ENCODE measurements at regions not wholly inside any gene's neighbourhood (a gene's known extent, or its start where the extent isn't known, plus 50 kb on each side); places are given as distances from the start of the nearest gene placed in this dataset.
A peak's percentile ranks its signal among the peaks of the same experiment; 100 is the strongest.

DNA sequence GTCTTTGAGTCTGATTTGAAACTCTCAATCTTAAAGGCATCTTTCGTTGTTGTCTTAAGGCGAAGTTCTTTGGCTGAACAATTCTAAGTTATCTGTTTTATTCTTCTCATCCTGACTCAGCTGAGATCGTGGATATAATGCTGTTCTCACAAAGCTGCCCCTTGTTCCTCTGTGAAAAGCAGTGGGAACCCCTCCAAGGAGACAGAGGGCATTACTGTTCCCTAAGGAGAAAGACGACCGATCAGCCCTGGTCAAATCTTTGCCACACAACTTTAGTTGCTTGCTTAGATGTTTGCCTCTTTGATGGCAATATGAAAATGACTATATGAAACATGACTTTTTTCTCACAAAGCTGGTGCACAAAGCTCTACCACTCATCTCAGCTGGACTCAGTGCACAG lies 1016.7 kb downstream of the REEP3 start:
- no peaks in the 10 kb centered on the region for H3K36me3 ChIP-seq (ENCODE audit: insufficient read depth)
- ATAC-seq, result no peak
- peaks cover 4% of the 10 kb centered on the region; the same call in 1 of the 3 replicates for H3K4me1 Mint-ChIP-seq

More for the DNA sequence above, 1016.7 kb downstream of the REEP3 start:
- TF ChIP-seq NANOG (IDR thresholded peaks at IDR 0.05; ENCODE audit: borderline replicate concordance), result no peak
- TF ChIP-seq ZNF114 (CRISPR knock-in tag; IDR thresholded peaks at IDR 0.05), result no peak
- no peak for TF ChIP-seq EZH2phosphoT487 (IDR thresholded peaks at IDR 0.05; ENCODE audit: unreplicated experiment)
- TF ChIP-seq JUNB (IDR thresholded peaks at IDR 0.05; ENCODE audit: unreplicated experiment), result no peak
- TF ChIP-seq POLR2AphosphoS5 (IDR thresholded peaks at IDR 0.05; ENCODE audit: low read depth), result no peak
- no peak for TF ChIP-seq EZH2 (IDR thresholded peaks at IDR 0.05; ENCODE audit: low read depth, unreplicated experiment)
- TF ChIP-seq, protein P1, sequence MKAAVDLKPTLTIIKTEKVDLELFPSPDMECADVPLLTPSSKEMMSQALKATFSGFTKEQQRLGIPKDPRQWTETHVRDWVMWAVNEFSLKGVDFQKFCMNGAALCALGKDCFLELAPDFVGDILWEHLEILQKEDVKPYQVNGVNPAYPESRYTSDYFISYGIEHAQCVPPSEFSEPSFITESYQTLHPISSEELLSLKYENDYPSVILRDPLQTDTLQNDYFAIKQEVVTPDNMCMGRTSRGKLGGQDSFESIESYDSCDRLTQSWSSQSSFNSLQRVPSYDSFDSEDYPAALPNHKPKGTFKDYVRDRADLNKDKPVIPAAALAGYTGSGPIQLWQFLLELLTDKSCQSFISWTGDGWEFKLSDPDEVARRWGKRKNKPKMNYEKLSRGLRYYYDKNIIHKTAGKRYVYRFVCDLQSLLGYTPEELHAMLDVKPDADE (IDR thresholded peaks at IDR 0.05), result no peak
- TF ChIP-seq ZNF331 (CRISPR knock-in tag; IDR thresholded peaks at IDR 0.05; ENCODE audit: low read depth), result no peak
- no peak for TF ChIP-seq ZNF462 (CRISPR knock-in tag; IDR thresholded peaks at IDR 0.05)
- TF ChIP-seq, protein P2, sequence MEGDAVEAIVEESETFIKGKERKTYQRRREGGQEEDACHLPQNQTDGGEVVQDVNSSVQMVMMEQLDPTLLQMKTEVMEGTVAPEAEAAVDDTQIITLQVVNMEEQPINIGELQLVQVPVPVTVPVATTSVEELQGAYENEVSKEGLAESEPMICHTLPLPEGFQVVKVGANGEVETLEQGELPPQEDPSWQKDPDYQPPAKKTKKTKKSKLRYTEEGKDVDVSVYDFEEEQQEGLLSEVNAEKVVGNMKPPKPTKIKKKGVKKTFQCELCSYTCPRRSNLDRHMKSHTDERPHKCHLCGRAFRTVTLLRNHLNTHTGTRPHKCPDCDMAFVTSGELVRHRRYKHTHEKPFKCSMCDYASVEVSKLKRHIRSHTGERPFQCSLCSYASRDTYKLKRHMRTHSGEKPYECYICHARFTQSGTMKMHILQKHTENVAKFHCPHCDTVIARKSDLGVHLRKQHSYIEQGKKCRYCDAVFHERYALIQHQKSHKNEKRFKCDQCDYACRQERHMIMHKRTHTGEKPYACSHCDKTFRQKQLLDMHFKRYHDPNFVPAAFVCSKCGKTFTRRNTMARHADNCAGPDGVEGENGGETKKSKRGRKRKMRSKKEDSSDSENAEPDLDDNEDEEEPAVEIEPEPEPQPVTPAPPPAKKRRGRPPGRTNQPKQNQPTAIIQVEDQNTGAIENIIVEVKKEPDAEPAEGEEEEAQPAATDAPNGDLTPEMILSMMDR (conservative IDR thresholded peaks at IDR 0.05; ENCODE audit: low read depth in 2 of 2), result no peak
- TF ChIP-seq CREB1 (CRISPR knock-in tag; IDR thresholded peaks at IDR 0.05; ENCODE audit: low read depth), result no peak
- TF ChIP-seq STAT1 (IDR thresholded peaks at IDR 0.05; ENCODE audit: unreplicated experiment), result no peak
- TF ChIP-seq, protein P3, sequence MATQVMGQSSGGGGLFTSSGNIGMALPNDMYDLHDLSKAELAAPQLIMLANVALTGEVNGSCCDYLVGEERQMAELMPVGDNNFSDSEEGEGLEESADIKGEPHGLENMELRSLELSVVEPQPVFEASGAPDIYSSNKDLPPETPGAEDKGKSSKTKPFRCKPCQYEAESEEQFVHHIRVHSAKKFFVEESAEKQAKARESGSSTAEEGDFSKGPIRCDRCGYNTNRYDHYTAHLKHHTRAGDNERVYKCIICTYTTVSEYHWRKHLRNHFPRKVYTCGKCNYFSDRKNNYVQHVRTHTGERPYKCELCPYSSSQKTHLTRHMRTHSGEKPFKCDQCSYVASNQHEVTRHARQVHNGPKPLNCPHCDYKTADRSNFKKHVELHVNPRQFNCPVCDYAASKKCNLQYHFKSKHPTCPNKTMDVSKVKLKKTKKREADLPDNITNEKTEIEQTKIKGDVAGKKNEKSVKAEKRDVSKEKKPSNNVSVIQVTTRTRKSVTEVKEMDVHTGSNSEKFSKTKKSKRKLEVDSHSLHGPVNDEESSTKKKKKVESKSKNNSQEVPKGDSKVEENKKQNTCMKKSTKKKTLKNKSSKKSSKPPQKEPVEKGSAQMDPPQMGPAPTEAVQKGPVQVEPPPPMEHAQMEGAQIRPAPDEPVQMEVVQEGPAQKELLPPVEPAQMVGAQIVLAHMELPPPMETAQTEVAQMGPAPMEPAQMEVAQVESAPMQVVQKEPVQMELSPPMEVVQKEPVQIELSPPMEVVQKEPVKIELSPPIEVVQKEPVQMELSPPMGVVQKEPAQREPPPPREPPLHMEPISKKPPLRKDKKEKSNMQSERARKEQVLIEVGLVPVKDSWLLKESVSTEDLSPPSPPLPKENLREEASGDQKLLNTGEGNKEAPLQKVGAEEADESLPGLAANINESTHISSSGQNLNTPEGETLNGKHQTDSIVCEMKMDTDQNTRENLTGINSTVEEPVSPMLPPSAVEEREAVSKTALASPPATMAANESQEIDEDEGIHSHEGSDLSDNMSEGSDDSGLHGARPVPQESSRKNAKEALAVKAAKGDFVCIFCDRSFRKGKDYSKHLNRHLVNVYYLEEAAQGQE (IDR thresholded peaks at IDR 0.05; ENCODE audit: unreplicated experiment), result no peak
- H4K20me1 ChIP-seq (replicated peaks; ENCODE audit: insufficient read depth), result no peaks in the 10 kb centered on the region
- H3K4me3 ChIP-seq, result no peak overlapping the region
- no peaks in the 10 kb centered on the region for H3K4me1 ChIP-seq (ENCODE audit: insufficient read depth)
- H3K4me3 Mint-ChIP-seq, result no peak overlapping the region
- H3K9me3 Mint-ChIP-seq, result no peaks in the 10 kb centered on the region
- no peak overlapping the region for H3K4me2 ChIP-seq
- peak overlapping the region; percentile 52; the same call in 1 of the 2 replicates for H2AFZ ChIP-seq
- H3K36me3 Mint-ChIP-seq (ENCODE audit: low read depth), result no peaks in the 10 kb centered on the region
- H3K27ac Mint-ChIP-seq, result no peak overlapping the region
- DNase-seq (ENCODE audit: low spot score), result no peak
- no peaks in the 10 kb centered on the region for H3K27me3 ChIP-seq (ENCODE audit: insufficient read depth)
- no peak overlapping the region for H3K27ac ChIP-seq (ENCODE audit: low read depth)
- H3K9me2 ChIP-seq (ENCODE audit: insufficient read depth), result peaks cover 6% of the 10 kb centered on the region
- H3K79me2 ChIP-seq (replicated peaks; ENCODE audit: insufficient read depth), result no peaks in the 10 kb centered on the region
- no peaks in the 10 kb centered on the region for H3K27me3 Mint-ChIP-seq (ENCODE audit: insufficient read depth, low read depth, poor library complexity)
- H3F3A ChIP-seq (replicated peaks; ENCODE audit: low read depth), result no peaks in the 10 kb centered on the region
